Activated CD4-positive, alpha-beta T cell treated with anti-CD3 and anti-CD28 coated beads, Interleukin-2, amount 10 ng/mL, durations not matched to agents 7 days and 5 days (primary cell): ENCODE measurements at regions not wholly inside any gene's neighbourhood (a gene's known extent, or its start where the extent isn't known, plus 50 kb on each side); places are given as distances from the start of the nearest gene placed in this dataset.

ENCODE experiments used
- CTCF ChIA-PET: fragments of 350-600 bp; sonication (Branson Sonifier 250); formaldehyde crosslinking; loops from one replicate; lab custom pipeline; 2021; ENCODE audit warnings: antibody characterized with exemption; lab: Charles Lee
- POLR2A ChIA-PET: fragments of 350-600 bp; sonication (Branson Sonifier 250); formaldehyde crosslinking; loops from one replicate; lab custom pipeline; 2021; ENCODE audit warnings: antibody characterized with exemption; lab: Charles Lee
- DNase-seq: peaks from one replicate; pipeline ENCODE4 v3.0.0-alpha.2; 2020
- H3K27ac Mint-ChIP-seq: one replicate; pipeline ENCODE4 v1.8.0; 2021; ENCODE audit warnings: mild to moderate bottlenecking, moderate library complexity, mixed read lengths
- H3K27me3 Mint-ChIP-seq: one replicate; pipeline ENCODE4 v1.8.0; 2021; ENCODE audit warnings: mixed read lengths
- H3K36me3 Mint-ChIP-seq: one replicate; pipeline ENCODE4 v1.8.0; 2021; ENCODE audit warnings: low read depth, mixed read lengths
- H3K4me1 Mint-ChIP-seq: one replicate; pipeline ENCODE4 v1.8.0; 2021; ENCODE audit warnings: mixed read lengths
- H3K4me3 Mint-ChIP-seq: one replicate; pipeline ENCODE4 v1.8.0; 2021; ENCODE audit warnings: mild to moderate bottlenecking, moderate library complexity, mixed read lengths
- H3K9me3 Mint-ChIP-seq: one replicate; pipeline ENCODE4 v1.8.0; 2021; ENCODE audit warnings: mixed read lengths

DNA sequence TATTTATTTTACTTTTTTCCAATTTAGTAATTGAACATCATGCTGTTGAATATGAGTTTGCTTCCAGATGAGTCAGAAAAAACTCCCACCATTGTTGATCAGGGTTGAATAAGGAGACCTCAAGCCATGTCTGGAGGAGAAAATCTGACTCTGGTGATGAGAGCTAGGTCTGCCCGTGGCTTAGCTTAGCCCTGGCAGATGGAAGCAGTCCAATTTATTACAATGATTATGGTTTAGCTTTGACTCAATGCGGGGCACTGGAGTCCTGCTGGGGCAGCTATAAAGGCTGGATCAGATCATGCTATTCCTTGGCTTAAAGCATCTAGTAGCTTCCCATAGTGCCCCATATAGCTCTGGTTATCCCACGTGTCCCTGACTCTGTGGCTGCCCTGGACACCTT lies 506.5 kb downstream of the MN1 start:
- H3K27me3 Mint-ChIP-seq: peaks cover 27% of the 10 kb centered on the region
- ChIA-PET POLR2A (no interaction called here), CTCF (no interaction called here)
- H3K4me1 Mint-ChIP-seq: no peaks in the 10 kb centered on the region
- no peaks in the 10 kb centered on the region for H3K36me3 Mint-ChIP-seq
- no peaks in the 10 kb centered on the region for H3K9me3 Mint-ChIP-seq
- H3K4me3 Mint-ChIP-seq: no peak overlapping the region
- no peak for DNase-seq
- H3K27ac Mint-ChIP-seq: no peak overlapping the region

DNA sequence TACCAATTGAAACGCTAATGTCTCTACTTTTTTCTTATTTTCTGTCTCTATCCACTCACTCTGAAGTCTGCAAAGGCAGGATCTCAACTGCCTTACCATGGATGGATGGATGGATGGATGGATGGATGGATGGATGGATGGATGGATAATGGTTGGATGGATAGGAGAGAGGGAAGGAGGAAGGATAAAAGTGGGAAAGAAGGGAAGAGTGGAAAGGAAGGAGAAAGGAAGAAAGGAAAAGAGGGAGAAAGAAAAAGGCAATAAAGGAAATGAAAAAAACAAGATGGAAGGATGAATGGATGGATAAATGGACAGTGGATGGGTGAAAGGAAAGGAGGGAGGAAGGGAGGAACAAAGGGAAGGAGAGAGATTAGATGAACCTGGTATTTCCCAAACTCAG lies 506.0 kb downstream of the MN1 start:
- Mint-ChIP-seq H3K9me3 (no peaks in the 10 kb centered on the region), H3K27ac (no peak overlapping the region), H3K4me3 (no peak overlapping the region), H3K4me1 (no peaks in the 10 kb centered on the region), H3K27me3 (peaks cover 27% of the 10 kb centered on the region), H3K36me3 (no peaks in the 10 kb centered on the region)
- DNase-seq: no peak
- POLR2A ChIA-PET: no interaction called here
- CTCF ChIA-PET: no interaction called here

DNA sequence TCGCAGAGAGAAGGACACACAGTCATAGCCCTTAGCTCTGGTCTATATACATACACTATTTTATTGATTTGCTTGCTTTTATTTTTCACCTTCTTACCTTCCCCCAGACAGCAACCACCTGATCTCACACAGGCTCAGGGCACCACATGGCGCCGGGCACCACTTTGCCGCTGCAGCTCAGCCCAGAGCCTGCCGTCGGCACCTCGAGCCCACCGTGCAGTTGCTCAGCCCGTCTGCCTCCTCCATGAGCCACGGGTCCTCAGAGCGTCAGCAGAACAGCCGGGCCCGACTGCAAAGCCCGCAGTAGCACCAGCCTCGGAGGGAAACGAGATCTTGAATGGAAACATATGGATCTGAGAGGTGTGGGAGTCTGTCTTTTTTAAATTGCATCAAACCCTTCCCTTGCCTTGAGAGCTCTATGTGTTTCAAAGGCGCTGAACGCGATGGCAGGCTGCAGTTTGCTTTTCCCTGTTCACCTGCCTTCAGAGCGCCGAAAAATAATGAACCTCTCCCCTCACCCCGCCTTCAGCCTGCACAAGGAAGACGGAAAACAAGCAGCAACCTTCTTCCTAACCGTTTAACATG lies 505.4 kb downstream of the MN1 start:
- Mint-ChIP-seq H3K4me1 (no peaks in the 10 kb centered on the region), H3K27me3 (peaks cover 27% of the 10 kb centered on the region), H3K36me3 (no peaks in the 10 kb centered on the region), H3K4me3 (no peak overlapping the region), H3K27ac (no peak overlapping the region), H3K9me3 (no peaks in the 10 kb centered on the region)
- CTCF ChIA-PET: no interaction called here
- no peak for DNase-seq
- POLR2A ChIA-PET: no interaction called here

DNA sequence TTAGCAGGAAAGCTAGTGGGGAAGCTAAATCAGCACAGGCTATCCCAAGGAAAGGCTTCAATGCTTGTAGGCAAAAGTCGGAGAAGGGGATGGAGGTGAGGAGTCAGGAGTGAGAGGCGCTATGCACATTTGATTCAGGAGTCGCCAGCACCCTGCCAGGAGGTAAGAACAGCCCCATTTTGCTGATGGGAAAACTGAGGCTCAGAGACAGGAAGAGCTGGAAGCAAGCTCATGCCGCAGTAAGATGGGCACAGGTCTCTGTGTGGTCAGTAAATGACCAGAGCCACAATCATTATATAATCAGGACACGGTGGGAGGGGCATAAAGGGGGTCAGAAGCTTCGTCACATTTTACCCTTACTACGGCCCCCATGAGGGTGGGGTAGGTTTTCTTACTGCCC lies 504.4 kb downstream of the MN1 start:
- Mint-ChIP-seq H3K36me3 (no peaks in the 10 kb centered on the region), H3K4me1 (no peaks in the 10 kb centered on the region), H3K9me3 (no peaks in the 10 kb centered on the region), H3K4me3 (no peak overlapping the region), H3K27ac (no peak overlapping the region), H3K27me3 (peaks cover 27% of the 10 kb centered on the region)
- ChIA-PET CTCF (no interaction called here), POLR2A (no interaction called here)
- no peak for DNase-seq

DNA sequence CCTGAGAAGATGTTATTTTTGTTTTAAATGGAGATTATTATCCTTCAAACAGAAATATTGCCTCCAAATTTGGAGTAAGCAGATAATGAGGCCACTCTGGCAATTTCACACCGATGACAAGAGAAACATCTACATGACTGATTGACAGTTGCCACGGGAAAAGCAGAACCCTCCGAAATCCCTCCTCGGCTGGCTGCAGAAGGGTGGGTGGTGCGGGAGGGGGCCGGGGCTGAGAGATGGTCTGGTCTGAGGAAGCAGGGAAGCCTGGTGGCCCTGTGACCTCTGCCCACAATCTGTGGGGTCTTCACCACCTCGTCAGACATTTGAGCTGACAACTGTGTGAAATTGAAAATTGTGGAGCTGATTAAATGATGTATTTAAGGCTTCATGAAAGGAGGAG lies 503.2 kb downstream of the MN1 start:
- H3K9me3 Mint-ChIP-seq: no peaks in the 10 kb centered on the region
- H3K36me3 Mint-ChIP-seq: no peaks in the 10 kb centered on the region
- POLR2A ChIA-PET: no interaction called here

DNA sequence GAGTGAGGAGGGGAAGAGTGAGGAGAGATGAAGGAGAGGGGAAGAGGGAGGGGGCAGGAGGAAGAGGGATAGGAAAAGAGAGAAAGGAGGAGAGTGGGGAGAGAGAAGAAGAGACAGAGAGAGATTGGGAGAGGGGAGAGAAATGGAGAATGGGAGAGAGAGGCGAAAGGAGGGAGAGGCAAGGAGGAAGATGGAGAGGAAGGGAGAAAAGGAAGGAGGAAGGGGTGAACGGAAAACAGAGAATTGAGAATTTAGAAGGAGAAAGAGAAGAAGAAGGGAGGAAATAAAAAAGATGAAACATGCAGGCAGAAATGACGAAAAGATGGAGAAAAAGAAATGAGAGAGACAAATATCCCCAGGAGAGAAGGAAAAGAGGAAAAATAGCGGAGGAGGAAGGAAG lies 502.8 kb downstream of the MN1 start:
- Mint-ChIP-seq H3K27ac (peak overlapping the region; percentile 25), H3K9me3 (no peaks in the 10 kb centered on the region), H3K36me3 (no peaks in the 10 kb centered on the region), H3K4me3 (no peak overlapping the region), H3K27me3 (peaks cover 27% of the 10 kb centered on the region), H3K4me1 (no peaks in the 10 kb centered on the region)
- no peak for DNase-seq
- ChIA-PET POLR2A (no interaction called here), CTCF (no interaction called here)

More for the DNA sequence above, 503.2 kb downstream of the MN1 start:
- DNase-seq: no peak
- no peak overlapping the region for H3K4me3 Mint-ChIP-seq
- H3K4me1 Mint-ChIP-seq: no peaks in the 10 kb centered on the region
- no peak overlapping the region for H3K27ac Mint-ChIP-seq
- peaks cover 27% of the 10 kb centered on the region for H3K27me3 Mint-ChIP-seq
- CTCF ChIA-PET: no interaction called here

DNA sequence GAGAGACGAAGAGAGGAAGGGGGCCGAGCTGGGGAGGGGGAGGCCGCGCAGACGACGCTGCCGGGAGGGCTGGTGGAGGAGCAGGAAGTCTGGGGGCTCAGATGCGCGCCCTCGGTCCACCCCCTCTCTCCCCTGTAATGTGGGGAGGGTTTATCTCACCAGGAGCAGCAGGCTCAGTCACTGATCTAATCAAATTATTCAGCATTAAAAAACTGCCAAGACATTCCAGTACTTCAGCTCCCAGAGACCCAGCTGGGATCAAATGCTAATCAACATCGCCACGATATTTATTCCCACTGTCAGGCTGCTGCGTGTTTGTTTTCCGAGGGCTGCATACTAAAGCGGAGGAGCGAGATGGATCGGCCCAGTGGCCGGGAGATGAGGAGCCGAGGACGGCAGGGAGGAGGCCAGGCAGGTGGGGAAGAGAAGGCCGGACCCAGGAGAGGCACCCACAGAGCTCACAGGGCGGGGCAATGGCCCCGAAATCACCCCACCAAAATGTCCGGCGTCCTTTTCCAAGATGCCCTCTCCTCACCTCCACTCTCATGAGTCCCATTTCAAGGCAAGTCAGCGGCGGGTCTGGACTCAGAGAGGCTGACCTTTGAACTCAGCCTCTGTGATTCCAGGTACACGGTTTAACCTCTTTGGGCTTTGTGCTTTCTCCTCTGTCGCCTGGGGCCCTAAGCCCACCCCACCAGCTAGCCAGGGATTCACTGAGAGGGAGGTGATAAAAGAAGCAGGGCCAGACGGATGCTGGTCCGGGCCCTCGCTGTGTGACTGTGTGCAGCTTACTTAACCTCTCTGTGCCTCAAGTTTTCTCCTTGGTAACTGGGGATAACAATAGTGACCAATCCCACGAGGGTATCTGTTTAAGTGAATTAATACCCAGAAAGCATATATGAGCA lies 502.1 kb downstream of the MN1 start:
- ChIA-PET CTCF (no interaction called here), POLR2A (interaction anchor here (0.6 kb wide), 1 partner anchor 257 kb away, joined by 4 read pairs; no protein-coding TSS in a partner anchor)
- H3K4me3 Mint-ChIP-seq: no peak overlapping the region
- H3K9me3 Mint-ChIP-seq: no peaks in the 10 kb centered on the region
- no peak for DNase-seq
- H3K4me1 Mint-ChIP-seq: no peaks in the 10 kb centered on the region
- H3K27me3 Mint-ChIP-seq: peaks cover 27% of the 10 kb centered on the region
- H3K27ac Mint-ChIP-seq: no peak overlapping the region
- H3K36me3 Mint-ChIP-seq: no peaks in the 10 kb centered on the region

DNA sequence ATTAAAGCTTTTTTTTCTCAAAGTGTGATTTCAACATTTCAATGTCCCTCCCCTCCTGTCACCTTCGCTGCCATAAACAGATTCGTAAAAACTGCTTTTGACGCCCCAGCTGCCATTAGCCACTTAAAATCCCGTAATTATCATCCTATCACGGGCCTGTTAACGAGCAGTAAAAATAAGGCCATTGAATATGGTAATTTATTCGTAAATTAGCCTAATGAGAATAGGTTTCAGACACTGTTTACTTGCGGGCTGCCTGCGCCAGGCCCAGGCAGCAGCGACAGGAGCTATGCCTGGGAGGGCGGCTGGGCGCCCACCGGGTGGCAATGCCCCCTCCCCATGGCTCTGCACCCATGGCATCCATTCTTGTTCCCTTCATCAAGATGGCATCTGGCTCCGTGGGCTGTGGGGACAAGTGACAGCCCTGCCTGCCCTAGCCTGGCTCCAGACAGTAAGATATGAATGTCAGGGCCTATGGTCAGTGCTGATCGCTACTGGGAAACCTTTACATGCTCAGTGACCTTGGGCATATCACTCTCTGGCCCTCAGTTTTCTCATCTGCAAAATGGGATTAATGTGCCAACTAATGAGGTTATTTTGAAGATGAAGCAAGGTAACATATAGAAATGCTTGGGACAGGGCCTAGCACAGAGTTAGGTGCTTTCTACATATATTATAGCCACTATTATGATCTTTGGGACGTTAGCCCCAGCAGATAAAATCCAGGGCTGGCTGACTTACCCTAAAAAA lies 500.8 kb downstream of the MN1 start:
- ChIA-PET POLR2A (interaction anchor here (0.5 kb wide), 1 partner anchor 625 kb away, joined by 3 read pairs; no protein-coding TSS in a partner anchor), CTCF (no interaction called here)
- H3K4me1 Mint-ChIP-seq: no peaks in the 10 kb centered on the region
- no peak overlapping the region for H3K4me3 Mint-ChIP-seq
- DNase-seq: no peak
- H3K27ac Mint-ChIP-seq: no peak overlapping the region
- H3K27me3 Mint-ChIP-seq: peaks cover 23% of the 10 kb centered on the region
- H3K36me3 Mint-ChIP-seq: no peaks in the 10 kb centered on the region
- no peaks in the 10 kb centered on the region for H3K9me3 Mint-ChIP-seq

DNA sequence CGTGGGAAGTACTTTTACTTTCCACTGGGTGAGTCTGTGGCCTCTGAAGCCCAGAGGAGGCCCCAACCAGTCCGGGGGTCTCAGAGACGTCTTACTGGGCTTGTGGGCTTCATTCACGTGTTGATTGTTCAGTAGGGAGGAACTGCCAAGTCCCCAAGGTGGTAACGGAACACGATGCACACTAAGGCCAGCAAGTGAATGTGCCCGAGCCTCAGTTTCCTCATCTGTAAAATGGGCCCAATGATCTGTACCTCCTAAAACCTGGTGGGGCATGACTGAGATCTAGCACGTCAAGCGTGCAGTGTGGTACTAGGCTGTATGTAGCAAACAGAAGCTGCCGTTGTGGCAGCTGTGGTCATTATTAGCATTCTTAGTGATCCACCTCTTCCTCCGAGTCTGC lies 499.1 kb downstream of the MN1 start:
- no peak for DNase-seq
- Mint-ChIP-seq H3K4me1 (no peaks in the 10 kb centered on the region), H3K36me3 (no peaks in the 10 kb centered on the region), H3K27me3 (peaks cover 12% of the 10 kb centered on the region), H3K27ac (no peak overlapping the region), H3K9me3 (peaks cover 6% of the 10 kb centered on the region), H3K4me3 (no peak overlapping the region)
- ChIA-PET CTCF (no interaction called here), POLR2A (no interaction called here)

DNA sequence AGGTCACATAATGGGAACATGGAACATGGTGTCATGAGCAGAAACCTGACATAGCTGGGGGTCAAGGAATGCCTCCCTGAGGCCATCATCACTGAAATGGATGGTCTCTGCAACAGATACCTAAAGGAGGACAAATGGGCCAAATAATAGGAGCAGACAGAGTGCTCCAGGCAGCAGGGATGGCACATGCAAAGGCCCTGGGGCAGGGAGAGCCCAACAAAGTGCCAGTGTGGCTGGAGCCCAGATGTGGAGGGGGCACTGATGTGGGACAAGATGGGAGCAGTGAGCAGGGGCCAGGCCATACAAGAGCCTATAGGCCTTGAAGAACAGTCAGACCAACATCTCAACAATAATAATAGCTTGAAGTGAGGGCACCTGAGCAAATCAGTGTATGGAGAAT lies 497.8 kb downstream of the MN1 start:
- no peaks in the 10 kb centered on the region for H3K36me3 Mint-ChIP-seq
- no peak overlapping the region for H3K4me3 Mint-ChIP-seq
- ChIA-PET CTCF (no interaction called here), POLR2A (no interaction called here)
- no peak for DNase-seq
- no peak overlapping the region for H3K27ac Mint-ChIP-seq
- H3K4me1 Mint-ChIP-seq: peaks cover 2% of the 10 kb centered on the region
- H3K27me3 Mint-ChIP-seq: peaks cover 3% of the 10 kb centered on the region
- peaks cover 11% of the 10 kb centered on the region for H3K9me3 Mint-ChIP-seq

DNA sequence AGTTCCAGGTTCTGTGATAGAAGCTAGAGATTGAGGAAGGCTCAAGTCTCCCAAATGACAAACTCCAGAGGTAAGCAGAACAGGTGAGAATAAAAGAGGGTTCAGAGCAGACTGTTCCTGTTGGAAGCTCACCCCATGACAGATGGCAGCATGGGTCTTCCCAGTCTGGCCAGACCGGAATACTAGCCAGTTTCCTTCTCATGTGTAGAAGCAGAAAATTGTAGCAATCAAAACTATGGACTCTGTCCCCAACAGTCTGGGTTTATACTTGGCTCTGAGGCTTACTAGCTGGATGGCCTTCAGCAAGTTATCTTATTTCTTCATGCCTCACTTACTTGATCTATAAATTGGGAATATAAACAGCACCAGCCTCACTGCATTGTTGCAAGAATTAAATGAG lies 494.8 kb downstream of the MN1 start:
- Mint-ChIP-seq H3K9me3 (peaks cover 11% of the 10 kb centered on the region), H3K27me3 (no peaks in the 10 kb centered on the region), H3K36me3 (no peaks in the 10 kb centered on the region), H3K4me1 (peaks cover 2% of the 10 kb centered on the region), H3K4me3 (no peak overlapping the region), H3K27ac (no peak overlapping the region)
- POLR2A ChIA-PET: no interaction called here
- CTCF ChIA-PET: no interaction called here
- no peak for DNase-seq

DNA sequence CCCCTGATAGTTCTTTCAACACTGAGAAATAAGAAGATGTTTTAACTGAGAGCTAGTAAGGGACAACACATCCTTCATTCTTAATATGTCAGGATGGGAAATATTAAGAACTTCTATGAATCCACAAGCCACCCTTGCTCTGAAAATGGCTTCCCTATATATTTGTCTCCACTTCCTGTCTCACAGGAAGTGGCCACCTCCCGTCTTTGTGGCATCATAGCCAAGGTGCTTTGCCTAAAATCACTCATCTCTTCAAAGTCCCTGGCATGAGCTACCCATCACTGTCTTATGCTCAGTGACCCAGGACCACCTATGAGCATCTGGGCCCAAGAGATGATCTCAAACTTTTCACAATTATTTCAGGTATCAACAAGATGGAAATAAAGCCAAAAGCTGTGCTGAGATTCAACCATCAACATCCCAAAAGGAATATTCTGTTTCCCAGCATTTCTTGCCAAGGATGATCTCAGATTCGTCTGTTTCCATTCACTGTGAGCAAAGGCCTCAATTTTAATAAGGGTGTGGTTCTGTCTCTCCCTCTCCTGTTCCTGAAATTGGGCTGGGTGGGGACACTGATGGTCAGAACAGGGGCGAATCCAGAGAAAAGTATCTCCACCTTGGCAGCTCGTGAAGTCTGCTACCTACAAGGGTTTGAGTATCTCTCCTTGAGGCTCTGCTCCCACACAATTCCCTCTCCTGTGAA lies 493.9 kb downstream of the MN1 start:
- ChIA-PET CTCF (no interaction called here), POLR2A (no interaction called here)
- Mint-ChIP-seq H3K4me3 (no peak overlapping the region), H3K27ac (no peak overlapping the region), H3K9me3 (peaks cover 11% of the 10 kb centered on the region), H3K36me3 (no peaks in the 10 kb centered on the region), H3K27me3 (no peaks in the 10 kb centered on the region), H3K4me1 (peaks cover 2% of the 10 kb centered on the region)
- no peak for DNase-seq

DNA sequence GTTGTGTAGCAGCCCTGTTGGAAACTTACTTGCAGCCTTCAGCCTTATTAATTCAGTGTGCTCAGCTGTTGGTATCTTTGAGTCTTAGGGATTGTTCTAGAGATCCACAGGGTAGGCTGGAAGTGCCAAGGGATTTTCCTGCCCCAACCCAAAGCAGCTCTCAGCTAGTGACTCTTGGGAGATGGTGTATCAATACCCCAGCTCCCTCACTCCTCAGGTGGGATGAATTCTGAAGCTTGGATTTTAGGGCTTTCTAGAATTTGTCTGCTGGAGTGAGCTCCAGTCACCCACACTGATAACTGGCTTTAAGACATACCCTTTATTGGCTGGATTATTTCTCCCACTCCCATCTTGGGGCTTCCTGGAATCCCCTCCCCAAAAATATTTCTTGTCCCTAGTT lies 493.0 kb downstream of the MN1 start:
- Mint-ChIP-seq H3K4me3 (no peak overlapping the region), H3K27me3 (no peaks in the 10 kb centered on the region), H3K27ac (no peak overlapping the region), H3K9me3 (peaks cover 11% of the 10 kb centered on the region), H3K36me3 (no peaks in the 10 kb centered on the region), H3K4me1 (peaks cover 2% of the 10 kb centered on the region)
- POLR2A ChIA-PET: no interaction called here
- CTCF ChIA-PET: no interaction called here
- no peak for DNase-seq
